Activated T-cell treated with anti-CD3 and anti-CD28 coated beads, Interleukin-2, amount 50 U/mL, for 4 hours (primary cell): ENCODE measurements at regions not wholly inside any gene's neighbourhood (a gene's known extent, or its start where the extent isn't known, plus 50 kb on each side); places are given as distances from the start of the nearest gene placed in this dataset.

Source experiments
- ATAC-seq, 2 donors: fragments of 200-7000 bp; cut with Tn5 transposase; one replicate each; pipeline ENCODE4 v1.10.0; 2021
- DNase-seq: peaks from one replicate; pipeline ENCODE4 v3.0.0-alpha.2; 2020
- H3K27me3 Mint-ChIP-seq: one replicate; pipeline ENCODE4 v1.8.0; 2021; ENCODE audit warnings: low read depth, mixed read lengths
- H3K36me3 Mint-ChIP-seq: one replicate; pipeline ENCODE4 v1.8.0; 2022; ENCODE audit warnings: mixed read lengths; ENCODE audit not compliant: insufficient read depth
- H3K4me1 Mint-ChIP-seq: one replicate; pipeline ENCODE4 v1.8.0; 2021; ENCODE audit warnings: low read depth, mixed read lengths
- H3K4me3 Mint-ChIP-seq: one replicate; pipeline ENCODE4 v1.8.0; 2021; ENCODE audit warnings: mild to moderate bottlenecking, moderate library complexity, mixed read lengths
- H3K9me3 Mint-ChIP-seq: one replicate; pipeline ENCODE4 v1.8.0; 2021; ENCODE audit warnings: mixed read lengths

DNA sequence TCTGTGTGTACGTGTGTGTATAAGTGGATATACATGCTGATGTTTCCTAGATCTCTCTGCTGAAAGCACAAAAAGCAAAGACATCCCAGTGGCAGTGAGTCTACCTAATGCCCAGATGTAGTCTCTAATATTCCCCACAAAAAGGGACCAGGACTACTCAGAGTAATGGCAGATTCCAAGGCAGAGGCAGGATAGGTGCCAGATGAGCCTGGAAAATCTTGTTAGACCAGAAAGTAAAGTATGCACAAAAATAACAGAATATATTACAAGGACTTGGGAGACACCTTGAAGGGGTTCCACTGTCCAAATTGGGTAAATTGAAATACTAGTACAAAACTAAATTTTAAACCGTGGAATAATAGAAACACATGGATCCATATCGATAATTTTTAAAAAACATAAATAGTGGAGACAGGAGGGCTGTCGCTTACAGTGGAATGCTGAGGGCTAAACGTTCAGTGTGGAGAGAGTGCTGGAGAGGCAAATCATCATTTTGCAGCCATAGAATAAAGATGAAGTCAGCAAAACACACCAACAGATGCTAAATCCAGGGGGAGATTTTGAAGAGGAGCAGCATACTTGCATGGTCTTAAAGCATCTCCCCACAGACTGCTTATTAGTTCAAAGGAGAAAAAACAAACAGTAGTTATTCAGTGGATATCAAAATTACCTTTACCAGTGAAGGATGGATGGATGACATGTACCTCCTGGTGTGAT is 123.4 kb upstream of the TSPAN5 start:
- ATAC-seq: no peak
- no peak overlapping the region for H3K4me3 Mint-ChIP-seq
- no peaks in the 10 kb centered on the region for H3K27me3 Mint-ChIP-seq
- no peaks in the 10 kb centered on the region for H3K36me3 Mint-ChIP-seq
- DNase-seq: no peak
- no peaks in the 10 kb centered on the region for H3K9me3 Mint-ChIP-seq
- no peaks in the 10 kb centered on the region for H3K4me1 Mint-ChIP-seq

DNA sequence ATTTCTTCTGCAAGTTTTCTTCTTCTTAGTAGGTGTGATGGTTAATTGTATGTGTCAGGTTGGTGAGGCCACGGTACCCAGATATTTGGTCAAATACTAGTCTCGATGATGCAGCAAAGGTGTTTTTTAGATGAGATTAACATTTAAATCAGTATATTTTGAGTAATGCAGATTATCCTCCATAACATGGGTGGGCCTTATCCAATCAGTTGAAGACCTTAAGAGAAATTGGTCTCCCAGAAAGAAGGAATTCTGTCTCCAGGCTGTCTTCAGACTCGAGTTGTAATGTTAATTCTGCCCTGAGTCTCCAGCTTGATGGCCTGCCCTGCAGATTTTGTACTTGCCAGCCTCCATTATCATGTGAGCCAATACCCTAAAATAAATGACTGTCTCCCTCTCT is 122.5 kb upstream of the TSPAN5 start:
- ATAC-seq: no peak
- no peak for DNase-seq
- H3K27me3 Mint-ChIP-seq: no peaks in the 10 kb centered on the region

DNA sequence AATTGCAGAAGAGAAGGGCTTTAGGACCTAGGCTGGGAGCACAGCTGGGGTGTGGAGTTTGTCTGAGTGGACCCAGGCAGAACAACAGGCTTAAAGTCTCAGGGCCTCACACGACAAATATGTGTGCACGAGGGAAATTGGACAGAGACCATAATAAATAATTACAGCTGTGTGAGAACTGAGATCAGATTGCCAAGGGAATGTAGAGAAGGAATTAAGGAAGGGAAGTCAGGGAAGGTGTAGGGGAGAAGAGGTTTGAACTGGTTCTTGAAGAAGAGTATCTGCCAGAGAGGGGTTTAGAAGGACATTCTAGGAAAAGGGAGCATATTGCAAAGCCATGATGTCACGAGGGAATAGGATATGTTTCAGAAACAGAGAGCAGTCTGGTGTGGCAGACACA is 120.7 kb upstream of the TSPAN5 start:
- Mint-ChIP-seq H3K36me3 (no peaks in the 10 kb centered on the region), H3K27me3 (no peaks in the 10 kb centered on the region)
- no peak for ATAC-seq

More for the DNA sequence above, 122.5 kb upstream of the TSPAN5 start:
- H3K36me3 Mint-ChIP-seq: no peaks in the 10 kb centered on the region
- H3K4me3 Mint-ChIP-seq: no peak overlapping the region
- no peaks in the 10 kb centered on the region for H3K9me3 Mint-ChIP-seq
- H3K4me1 Mint-ChIP-seq: no peaks in the 10 kb centered on the region

DNA sequence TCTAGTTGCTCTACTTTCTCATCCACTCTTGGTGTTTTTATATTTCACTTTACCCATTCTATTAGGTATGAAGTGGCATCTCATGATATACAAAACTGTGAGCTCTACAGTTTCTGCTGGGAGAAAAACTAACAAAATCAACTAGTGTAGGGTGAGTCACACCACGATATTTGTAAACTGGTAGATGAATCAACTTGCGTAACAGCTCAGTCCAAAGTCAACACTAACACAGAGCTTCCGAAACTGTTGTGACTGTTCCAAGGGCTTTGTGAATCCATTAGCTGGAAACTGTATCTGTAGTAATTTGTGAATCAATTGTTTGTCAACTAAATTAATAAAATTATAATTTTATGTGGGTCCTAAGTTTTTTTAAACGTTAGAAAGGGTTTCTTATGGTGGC is 119.8 kb upstream of the TSPAN5 start:
- H3K27me3 Mint-ChIP-seq: no peaks in the 10 kb centered on the region
- no peaks in the 10 kb centered on the region for H3K9me3 Mint-ChIP-seq
- ATAC-seq (peak in 1 of 2 donors; percentile 35), DNase-seq (no peak)
- H3K4me3 Mint-ChIP-seq: no peak overlapping the region
- no peaks in the 10 kb centered on the region for H3K4me1 Mint-ChIP-seq
- H3K36me3 Mint-ChIP-seq: no peaks in the 10 kb centered on the region

More for the DNA sequence above, 120.7 kb upstream of the TSPAN5 start:
- Mint-ChIP-seq H3K4me1 (no peaks in the 10 kb centered on the region), H3K9me3 (no peaks in the 10 kb centered on the region), H3K4me3 (no peak overlapping the region)
- no peak for DNase-seq

DNA sequence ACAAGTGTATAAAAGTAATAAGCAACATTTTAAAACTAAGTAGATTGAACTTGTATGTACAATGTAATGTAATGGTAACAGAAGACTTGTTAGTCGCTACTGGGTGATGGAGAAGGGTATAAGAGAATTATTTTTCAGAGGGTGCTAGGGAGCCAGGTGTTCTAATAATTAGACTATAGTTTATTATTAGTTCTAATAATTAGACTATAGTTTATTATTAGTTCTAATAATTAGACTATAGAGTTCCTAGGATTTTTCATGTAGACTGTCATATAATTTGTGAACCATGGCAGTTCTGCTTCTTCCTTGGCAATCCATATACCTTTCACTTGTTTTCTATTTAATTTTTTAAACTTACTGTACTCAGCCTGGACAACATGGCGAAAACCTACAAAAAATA is 117.3 kb upstream of the TSPAN5 start:
- Mint-ChIP-seq H3K36me3 (no peaks in the 10 kb centered on the region), H3K4me1 (no peaks in the 10 kb centered on the region), H3K4me3 (no peak overlapping the region), H3K9me3 (peaks cover 4% of the 10 kb centered on the region), H3K27me3 (no peaks in the 10 kb centered on the region)
- no peak for ATAC-seq
- DNase-seq: no peak

DNA sequence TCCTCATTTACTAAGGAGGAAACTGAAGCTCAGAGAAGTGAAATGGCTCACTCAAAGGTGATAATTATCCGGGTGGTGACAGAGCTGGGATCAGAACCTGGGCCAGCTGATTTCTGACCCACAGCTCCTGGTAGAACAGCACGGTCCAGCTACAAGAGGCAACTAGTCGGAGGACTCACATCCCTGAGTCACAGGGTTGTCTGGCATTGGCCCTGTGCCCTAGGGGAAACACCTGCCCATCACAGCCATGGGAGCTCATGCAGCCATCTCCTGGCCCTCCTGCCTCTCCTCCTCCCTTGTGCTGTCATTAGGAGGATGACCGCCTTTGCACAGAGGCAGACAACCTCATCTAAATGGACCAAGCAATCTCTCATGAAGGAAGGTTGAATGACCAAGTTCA is 115.2 kb upstream of the TSPAN5 start:
- DNase-seq (no peak), ATAC-seq (no peak)
- Mint-ChIP-seq H3K27me3 (no peaks in the 10 kb centered on the region), H3K9me3 (peaks cover 21% of the 10 kb centered on the region), H3K4me1 (no peaks in the 10 kb centered on the region), H3K36me3 (peaks cover 2% of the 10 kb centered on the region), H3K4me3 (no peak overlapping the region)

DNA sequence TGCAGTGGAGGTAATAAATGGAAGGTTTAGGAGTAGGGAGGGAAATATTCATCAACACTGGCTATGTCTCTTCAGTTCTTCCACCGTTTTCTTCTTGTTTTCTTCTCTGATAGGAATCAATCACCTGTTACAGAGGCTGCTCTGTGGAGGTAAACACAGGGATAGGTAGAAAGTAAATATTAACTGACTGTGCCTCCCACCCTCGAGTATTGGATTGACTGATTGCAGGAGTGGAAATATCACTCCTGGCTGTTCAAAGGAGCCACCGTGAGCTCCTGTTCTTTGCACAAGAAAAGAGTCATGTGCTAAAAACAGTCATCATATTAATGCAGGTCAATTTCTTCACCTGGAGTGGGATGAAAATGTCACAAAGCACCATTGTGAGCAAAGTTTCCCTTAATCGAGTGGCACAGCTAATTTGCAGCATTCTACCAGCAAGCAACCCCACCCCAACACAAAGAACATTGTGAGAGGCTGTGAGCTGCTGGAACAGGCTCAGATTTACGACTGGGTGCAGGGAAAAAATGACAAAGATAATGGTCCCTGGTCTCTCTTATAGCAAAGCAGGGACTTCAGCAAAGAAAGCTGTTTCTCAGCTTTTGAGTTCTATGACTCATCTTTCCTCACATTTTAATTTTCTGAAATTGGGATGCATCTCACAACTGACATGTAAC is 113.7 kb upstream of the TSPAN5 start:
- H3K36me3 Mint-ChIP-seq: peaks cover 2% of the 10 kb centered on the region
- H3K27me3 Mint-ChIP-seq: no peaks in the 10 kb centered on the region
- DNase-seq: no peak
- no peak for ATAC-seq
- H3K4me1 Mint-ChIP-seq: no peaks in the 10 kb centered on the region
- peaks cover 27% of the 10 kb centered on the region for H3K9me3 Mint-ChIP-seq
- no peak overlapping the region for H3K4me3 Mint-ChIP-seq

DNA sequence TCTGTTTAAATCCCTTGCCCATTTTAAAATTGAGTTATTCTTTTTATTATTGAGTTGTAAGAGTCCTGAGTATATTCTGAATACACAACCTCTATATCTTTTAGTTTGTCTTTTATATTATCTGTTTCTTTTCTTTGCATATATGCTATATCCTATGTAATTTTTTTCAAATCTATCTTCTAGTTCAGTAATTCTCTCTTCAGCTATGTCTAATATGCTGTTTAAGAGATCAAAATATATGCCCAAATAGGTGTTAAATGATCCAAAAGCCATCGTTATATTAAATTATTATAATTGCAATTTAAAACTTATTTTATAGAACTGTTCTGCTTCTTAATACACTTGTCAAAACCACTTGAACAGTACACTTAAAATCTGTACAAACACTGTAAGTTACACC is 107.4 kb upstream of the TSPAN5 start:
- H3K9me3 Mint-ChIP-seq: peaks cover 42% of the 10 kb centered on the region
- DNase-seq: no peak
- H3K36me3 Mint-ChIP-seq: peaks cover 2% of the 10 kb centered on the region
- ATAC-seq: no peak
- peaks cover 3% of the 10 kb centered on the region for H3K27me3 Mint-ChIP-seq
- no peak overlapping the region for H3K4me3 Mint-ChIP-seq
- H3K4me1 Mint-ChIP-seq: no peaks in the 10 kb centered on the region

DNA sequence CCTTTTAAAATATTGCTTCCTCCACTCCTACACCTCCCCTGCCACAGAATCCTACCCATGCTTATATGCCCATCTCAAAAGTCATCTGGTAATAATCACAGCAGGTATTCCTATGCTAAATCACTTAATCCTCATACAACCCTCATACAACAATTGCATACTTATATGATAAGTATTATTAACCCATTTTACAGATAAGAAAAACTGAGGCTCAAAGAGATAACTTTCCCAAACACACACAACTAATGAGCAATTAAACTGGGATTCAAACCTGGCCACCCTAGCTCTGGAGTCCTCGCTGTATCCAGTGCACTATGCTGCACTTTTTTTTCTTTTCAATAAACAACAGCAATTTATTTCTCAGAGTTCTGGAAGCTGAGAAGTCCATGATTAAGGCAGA is 99.8 kb upstream of the TSPAN5 start:
- H3K9me3 Mint-ChIP-seq: no peaks in the 10 kb centered on the region
- no peak for ATAC-seq
- no peaks in the 10 kb centered on the region for H3K4me1 Mint-ChIP-seq
- no peak for DNase-seq
- no peaks in the 10 kb centered on the region for H3K36me3 Mint-ChIP-seq
- no peak overlapping the region for H3K4me3 Mint-ChIP-seq
- no peaks in the 10 kb centered on the region for H3K27me3 Mint-ChIP-seq

DNA sequence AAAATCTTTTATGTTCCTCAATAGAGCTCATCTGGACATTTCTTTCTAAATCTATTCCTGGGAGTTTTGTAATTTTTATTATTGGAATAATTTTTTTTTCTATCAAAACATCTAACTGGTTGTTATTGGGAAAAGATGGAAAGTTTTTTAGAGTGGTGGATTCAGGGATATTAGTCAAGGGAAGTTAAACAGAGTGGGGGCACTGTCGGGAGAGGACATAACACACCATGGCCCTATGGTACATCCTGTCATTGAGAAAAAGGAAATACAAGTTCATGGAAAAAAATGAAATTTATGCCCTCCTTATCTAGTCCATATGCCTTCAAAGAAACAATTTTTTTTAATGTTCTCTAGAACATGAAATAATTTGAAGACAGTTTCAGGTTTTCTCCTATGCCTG is 96.3 kb upstream of the TSPAN5 start:
- H3K4me1 Mint-ChIP-seq: no peaks in the 10 kb centered on the region
- H3K27me3 Mint-ChIP-seq: no peaks in the 10 kb centered on the region
- H3K4me3 Mint-ChIP-seq: no peak overlapping the region
- DNase-seq: no peak
- H3K36me3 Mint-ChIP-seq: no peaks in the 10 kb centered on the region
- no peak for ATAC-seq
- no peaks in the 10 kb centered on the region for H3K9me3 Mint-ChIP-seq

DNA sequence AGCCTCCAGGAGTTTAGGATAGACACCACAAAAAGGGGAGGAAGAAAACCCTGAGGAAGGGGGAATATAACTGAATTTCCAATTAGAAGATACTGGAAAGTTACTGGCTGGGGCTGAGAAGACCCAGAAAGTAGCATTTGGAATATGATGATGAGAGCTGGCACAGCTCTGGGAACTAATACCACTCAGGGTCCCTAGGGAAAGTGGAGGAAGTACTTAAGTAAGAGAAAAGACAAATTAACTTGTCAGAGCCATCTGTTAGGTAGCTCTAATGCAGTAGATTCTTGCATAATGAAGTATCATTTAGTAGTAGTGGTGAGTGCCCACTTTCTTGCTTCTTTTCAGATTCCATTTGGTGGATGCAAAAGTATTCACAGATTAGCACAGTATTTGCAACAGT is 90.8 kb upstream of the TSPAN5 start:
- DNase-seq: no peak
- H3K27me3 Mint-ChIP-seq: no peaks in the 10 kb centered on the region
- H3K4me1 Mint-ChIP-seq: no peaks in the 10 kb centered on the region
- H3K4me3 Mint-ChIP-seq: no peak overlapping the region
- no peak for ATAC-seq
- no peaks in the 10 kb centered on the region for H3K9me3 Mint-ChIP-seq
- no peaks in the 10 kb centered on the region for H3K36me3 Mint-ChIP-seq

DNA sequence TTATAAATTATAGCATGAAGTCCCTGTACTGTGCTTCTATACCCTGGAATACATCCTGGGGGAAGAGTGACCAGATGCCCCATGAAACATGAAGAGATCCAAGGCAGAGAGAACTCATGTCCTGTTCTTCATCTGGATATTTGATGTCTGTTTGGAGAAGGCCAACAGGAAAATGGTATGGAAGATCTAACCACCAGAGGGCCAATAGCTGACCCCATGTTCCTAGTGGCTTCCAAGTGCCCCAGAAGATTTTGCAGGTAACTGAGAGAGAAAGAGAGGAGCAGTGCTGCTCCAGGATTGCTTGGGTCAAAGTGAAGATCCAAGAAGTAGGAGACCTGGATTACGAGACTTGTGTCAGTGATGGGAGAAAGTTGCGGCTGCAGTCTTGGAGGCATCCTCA is 90.2 kb upstream of the TSPAN5 start:
- no peaks in the 10 kb centered on the region for H3K36me3 Mint-ChIP-seq
- H3K4me1 Mint-ChIP-seq: no peaks in the 10 kb centered on the region
- H3K4me3 Mint-ChIP-seq: no peak overlapping the region
- no peaks in the 10 kb centered on the region for H3K9me3 Mint-ChIP-seq
- ATAC-seq: no peak
- DNase-seq: no peak
- no peaks in the 10 kb centered on the region for H3K27me3 Mint-ChIP-seq

DNA sequence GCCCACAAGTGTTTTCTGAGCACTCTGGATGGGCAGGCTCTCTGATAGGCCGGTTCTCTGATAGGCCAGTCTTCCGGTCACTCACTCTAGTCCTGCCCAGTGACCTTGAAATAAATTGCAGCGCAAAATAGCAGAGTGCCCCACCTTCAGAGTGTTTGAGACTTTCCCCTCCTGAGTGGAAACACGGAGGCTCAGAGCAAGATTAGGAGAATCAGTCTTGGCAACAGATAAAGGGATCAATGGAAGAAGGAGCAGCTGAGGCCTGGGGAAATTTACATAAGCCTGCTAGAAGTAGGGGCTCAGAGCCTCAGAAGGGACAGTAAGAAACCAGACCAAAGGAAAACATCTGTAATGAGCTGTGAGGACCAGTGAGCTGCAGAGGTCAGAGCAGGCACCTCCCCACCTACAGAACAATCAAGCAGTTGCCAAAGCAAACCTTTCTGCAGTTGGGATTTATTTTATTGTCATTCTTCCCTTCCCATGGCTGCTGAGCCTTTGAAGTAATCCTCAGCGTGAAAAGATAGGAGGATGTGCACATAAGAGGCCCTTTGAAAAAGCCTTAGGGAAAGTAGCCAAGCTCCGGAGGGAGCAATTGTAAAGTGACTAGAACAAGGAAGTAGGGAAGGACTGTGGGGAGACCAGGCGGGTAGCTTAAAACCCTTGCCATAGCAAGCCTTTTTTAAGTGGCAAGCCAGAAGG is 89.1 kb upstream of the TSPAN5 start:
- no peaks in the 10 kb centered on the region for H3K4me1 Mint-ChIP-seq
- H3K9me3 Mint-ChIP-seq: no peaks in the 10 kb centered on the region
- no peaks in the 10 kb centered on the region for H3K36me3 Mint-ChIP-seq
- ATAC-seq (no peak), DNase-seq (no peak)
- H3K4me3 Mint-ChIP-seq: no peak overlapping the region
- no peaks in the 10 kb centered on the region for H3K27me3 Mint-ChIP-seq

DNA sequence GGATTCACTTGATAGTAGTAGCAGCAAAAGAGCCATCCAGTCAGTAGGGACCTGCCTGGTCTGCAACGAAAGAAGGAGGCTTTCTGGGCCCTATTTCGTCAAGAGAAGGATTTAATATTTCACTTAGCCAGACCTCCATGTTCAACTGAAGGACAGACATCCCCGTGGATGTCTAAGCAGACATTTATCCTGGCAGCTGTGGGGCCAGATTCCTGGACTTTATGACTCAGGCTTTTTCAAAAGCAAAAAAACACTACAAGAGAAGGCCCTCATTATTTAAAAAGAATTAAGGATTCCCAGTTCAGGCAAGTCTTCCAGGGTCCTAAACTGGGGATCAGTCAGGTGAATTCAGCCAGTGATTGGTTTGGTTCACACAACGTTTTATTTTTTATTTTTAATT is 88.5 kb upstream of the TSPAN5 start:
- no peaks in the 10 kb centered on the region for H3K4me1 Mint-ChIP-seq
- DNase-seq (no peak), ATAC-seq (no peak)
- H3K36me3 Mint-ChIP-seq: no peaks in the 10 kb centered on the region
- no peaks in the 10 kb centered on the region for H3K9me3 Mint-ChIP-seq
- H3K27me3 Mint-ChIP-seq: no peaks in the 10 kb centered on the region
- no peak overlapping the region for H3K4me3 Mint-ChIP-seq

DNA sequence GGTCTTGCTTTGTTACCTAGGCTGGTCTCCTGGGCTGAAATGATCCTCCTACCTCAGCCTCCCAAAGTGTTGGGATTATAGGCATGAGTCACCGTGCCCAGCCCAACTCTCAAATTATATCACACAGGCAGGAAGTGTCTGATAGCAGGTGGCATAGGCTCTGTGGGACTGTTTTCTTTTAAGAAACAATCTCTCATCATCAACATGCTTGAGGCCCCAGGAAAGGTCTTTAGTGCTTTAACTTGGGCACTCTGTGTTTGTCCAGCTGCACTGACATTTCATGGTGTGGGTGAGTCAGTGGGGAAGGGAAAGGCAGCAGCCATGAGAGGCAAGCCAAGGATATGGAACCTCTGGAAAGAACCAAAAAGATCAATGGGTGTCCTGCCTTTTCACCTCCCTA is 88.1 kb upstream of the TSPAN5 start:
- Mint-ChIP-seq H3K9me3 (no peaks in the 10 kb centered on the region), H3K27me3 (no peaks in the 10 kb centered on the region), H3K36me3 (no peaks in the 10 kb centered on the region), H3K4me1 (no peaks in the 10 kb centered on the region), H3K4me3 (no peak overlapping the region)
- ATAC-seq: no peak
- DNase-seq: no peak
